CD4-positive, alpha-beta memory T cell (primary cell): ENCODE measurements at regions not wholly inside any gene's neighbourhood (a gene's known extent, or its start where the extent isn't known, plus 50 kb on each side); places are given as distances from the start of the nearest gene placed in this dataset.
"Not testable (repeated sequence)": the region's sequence is repeated elsewhere in the genome, so short reads cannot be mapped to it uniquely, and the experiment has no call there.

ENCODE experiments used
- CTCF ChIA-PET: fragments of 350-600 bp; sonication (Branson Sonifier 250); formaldehyde crosslinking; loops from one replicate; lab custom pipeline; 2021; ENCODE audit warnings: inconsistent platforms; ENCODE audit not compliant: partially characterized antibody; lab: Charles Lee
- POLR2A ChIA-PET: fragments of 350-600 bp; sonication (Branson Sonifier 250); formaldehyde crosslinking; loops from one replicate; lab custom pipeline; 2021; ENCODE audit not compliant: partially characterized antibody; lab: Charles Lee
- DNase-seq, 5 donors: peaks; one replicate each; pipeline versions ENCODE4 v3.0.0 to v3.0.0-alpha.2; 2020 to 2022; ENCODE audit warnings: mixed read lengths in 1 of 5
- H3K27ac ChIP-seq: one replicate; pipeline ENCODE4 v1.7.0; 2013; ENCODE audit warnings: low read depth, low read length
- H3K27me3 ChIP-seq: 2 replicates; pipeline ENCODE4 v1.7.0; 2013; ENCODE audit warnings: mild to moderate bottlenecking, low read length, moderate library complexity; ENCODE audit not compliant: insufficient read depth
- H3K36me3 ChIP-seq: 2 replicates; pipeline ENCODE4 v1.7.0; 2013; ENCODE audit warnings: mild to moderate bottlenecking, low read length, moderate library complexity; ENCODE audit not compliant: insufficient read depth
- H3K4me1 ChIP-seq: 2 replicates; pipeline ENCODE4 v1.7.0; 2013; ENCODE audit warnings: mild to moderate bottlenecking, low read length, moderate library complexity; ENCODE audit not compliant: insufficient read depth
- H3K4me3 ChIP-seq, 2 donors: one replicate each; pipeline ENCODE4 v1.7.0; 2013; ENCODE audit warnings: low read length in 2 of 2, mild to moderate bottlenecking in 1 of 2
- H3K9me3 ChIP-seq, 2 donors: one replicate each; pipeline ENCODE4 v1.7.0; 2013; ENCODE audit warnings: low read length in 2 of 2, control low read depth in 1 of 2; ENCODE audit not compliant: control insufficient read depth in 1 of 2
- H3K27ac Mint-ChIP-seq, 7 donors: one replicate each; pipeline ENCODE4 v1.8.0; 2020 to 2021; ENCODE audit warnings: mixed read lengths in 7 of 7, mild to moderate bottlenecking in 6 of 7, inconsistent platforms in 3 of 7, moderate library complexity in 3 of 7
- H3K27me3 Mint-ChIP-seq, 2 donors: one replicate each; pipeline ENCODE4 v1.8.0; 2020 to 2021; ENCODE audit warnings: mixed read lengths in 2 of 2
- H3K36me3 Mint-ChIP-seq, 2 donors: one replicate each; pipeline ENCODE4 v1.8.0; 2020 to 2021; ENCODE audit warnings: mixed read lengths in 2 of 2, inconsistent platforms in 1 of 2, mild to moderate bottlenecking in 1 of 2
- H3K4me1 Mint-ChIP-seq, 4 donors: one replicate each; pipeline ENCODE4 v1.8.0; 2020 to 2021; ENCODE audit warnings: mixed read lengths in 4 of 4, mild to moderate bottlenecking in 1 of 4
- H3K4me3 Mint-ChIP-seq, 8 donors: one replicate each; pipeline ENCODE4 v1.8.0; 2020 to 2021; ENCODE audit warnings: mixed read lengths in 8 of 8, mild to moderate bottlenecking in 7 of 8, moderate library complexity in 6 of 8, inconsistent platforms in 3 of 8
- H3K9me3 Mint-ChIP-seq, 8 donors: one replicate each; pipeline ENCODE4 v1.8.0; 2020 to 2021; ENCODE audit warnings: mixed read lengths in 8 of 8, mild to moderate bottlenecking in 5 of 8, inconsistent platforms in 3 of 8, moderate library complexity in 1 of 8
- intact Hi-C: fragments of 100-400 bp; cut with micrococcal nuclease; formaldehyde crosslinking; loops from one replicate; pipeline ENCODE4 v1.15.1; 2023

DNA sequence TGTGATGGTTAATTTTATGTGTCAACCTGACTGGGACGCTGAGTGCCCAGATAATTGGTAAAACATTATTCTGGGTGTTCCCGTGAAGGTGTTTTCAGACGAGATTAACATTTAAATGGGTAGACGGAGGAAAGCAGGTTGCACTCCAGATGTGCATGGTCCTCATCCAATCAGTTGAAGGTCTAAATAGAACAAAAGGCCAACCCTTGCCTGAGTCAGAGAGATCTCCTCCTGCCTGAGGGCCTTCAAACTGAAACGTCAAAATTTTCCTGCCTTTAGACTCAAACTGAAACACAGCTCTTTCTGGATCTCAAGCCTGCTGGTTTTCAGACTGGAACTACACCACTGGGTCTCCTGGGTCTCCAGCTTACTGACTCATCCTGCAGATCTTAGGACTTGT, 73.5 kb downstream of the NPIPA8 start:
- H3K27ac ChIP-seq, CTCF ChIA-PET, H3K27me3 Mint-ChIP-seq, H3K9me3 Mint-ChIP-seq, intact Hi-C loops, POLR2A ChIA-PET, H3K36me3 ChIP-seq, DNase-seq, H3K4me3 Mint-ChIP-seq, H3K4me3 ChIP-seq, H3K4me1 ChIP-seq, H3K36me3 Mint-ChIP-seq, H3K27me3 ChIP-seq, H3K27ac Mint-ChIP-seq, H3K9me3 ChIP-seq, H3K4me1 Mint-ChIP-seq: not testable (repeated sequence)

DNA sequence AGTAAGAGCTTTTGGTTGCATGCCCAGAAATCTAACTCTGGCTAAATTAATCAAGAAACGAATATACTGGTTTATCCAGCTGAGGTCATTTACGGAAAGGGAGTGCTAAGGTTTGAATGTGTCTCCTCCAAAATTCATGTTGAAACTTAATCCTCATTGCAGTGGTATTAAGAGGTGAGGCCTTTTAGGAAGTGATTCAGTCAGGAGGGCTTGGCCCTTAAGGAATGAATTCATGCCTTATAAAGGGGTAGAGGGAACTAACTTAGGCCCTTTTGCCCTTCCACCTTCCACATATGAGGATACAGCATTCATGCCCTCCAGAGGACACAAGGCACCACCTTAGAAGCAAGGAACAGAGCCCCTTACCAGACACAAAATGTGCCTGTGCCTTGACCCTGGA, 74.7 kb downstream of the NPIPA8 start:
- intact Hi-C loops: not testable (repeated sequence)

DNA sequence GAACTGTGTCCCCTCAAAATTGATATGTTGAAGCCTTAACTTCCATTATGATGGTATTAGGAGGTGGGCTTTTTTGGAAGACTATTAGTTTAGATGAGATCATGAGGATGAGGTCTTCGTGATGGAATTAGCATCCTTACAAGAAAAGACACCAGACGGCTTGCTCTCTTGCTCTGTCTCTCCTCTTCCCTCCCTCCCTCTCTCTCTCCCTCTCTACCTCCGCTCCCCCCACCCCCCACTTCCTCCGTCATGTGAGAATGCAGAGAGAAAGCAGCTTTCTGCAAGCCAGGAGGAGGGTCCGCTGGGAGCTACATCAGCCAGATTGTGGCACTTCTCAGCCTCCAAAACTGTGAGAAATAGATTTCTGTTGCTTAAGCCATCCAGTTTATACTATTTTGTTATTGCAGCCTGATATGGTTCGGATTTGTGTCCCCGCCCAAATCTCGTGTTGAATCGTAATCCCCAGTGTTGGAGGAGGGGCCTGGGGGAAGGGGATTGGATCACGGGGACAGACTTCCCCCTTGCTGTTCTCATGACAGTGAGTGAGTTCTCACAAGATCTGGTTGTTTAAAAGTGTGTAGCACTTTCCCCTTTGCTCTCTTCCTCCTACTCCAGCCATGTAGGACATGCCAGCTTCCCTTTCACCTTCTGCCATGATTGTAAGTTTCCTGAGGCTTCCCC, 76.9 kb downstream of the NPIPA8 start:
- H3K27me3 ChIP-seq, H3K4me3 Mint-ChIP-seq, H3K4me1 ChIP-seq, H3K4me3 ChIP-seq, H3K36me3 ChIP-seq, DNase-seq, H3K27ac ChIP-seq, H3K9me3 Mint-ChIP-seq, CTCF ChIA-PET, H3K27me3 Mint-ChIP-seq, H3K27ac Mint-ChIP-seq, H3K4me1 Mint-ChIP-seq, H3K9me3 ChIP-seq, intact Hi-C loops, POLR2A ChIA-PET, H3K36me3 Mint-ChIP-seq: not testable (repeated sequence)

More for the DNA sequence above, 74.7 kb downstream of the NPIPA8 start:
- CTCF ChIA-PET, H3K27me3 ChIP-seq, H3K36me3 Mint-ChIP-seq, DNase-seq, H3K36me3 ChIP-seq, H3K4me1 ChIP-seq, POLR2A ChIA-PET, H3K4me1 Mint-ChIP-seq, H3K4me3 Mint-ChIP-seq, H3K9me3 Mint-ChIP-seq, H3K27ac Mint-ChIP-seq, H3K4me3 ChIP-seq, H3K9me3 ChIP-seq, H3K27ac ChIP-seq, H3K27me3 Mint-ChIP-seq: not testable (repeated sequence)

DNA sequence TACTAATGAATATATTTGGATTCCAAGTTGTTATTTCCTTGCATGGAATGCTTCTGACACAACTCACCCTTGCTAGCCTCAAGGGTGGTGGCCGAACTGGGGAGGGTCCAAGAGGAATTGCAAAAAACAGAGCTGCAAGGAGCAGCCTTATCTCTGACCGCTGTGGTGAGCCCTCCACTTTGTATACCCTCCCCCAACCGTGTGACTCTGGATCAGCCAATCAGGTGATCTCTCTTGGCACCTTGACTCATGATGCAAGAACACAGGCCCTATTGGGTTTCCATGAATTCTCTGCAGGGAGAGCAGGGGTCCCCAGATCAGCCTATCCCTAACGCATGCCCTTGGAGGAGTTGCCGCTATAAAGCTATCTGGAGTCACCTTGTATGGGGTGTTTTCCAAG, 83.6 kb downstream of the NPIPA8 start:
- H3K36me3 ChIP-seq, H3K27me3 Mint-ChIP-seq, H3K27ac Mint-ChIP-seq, H3K36me3 Mint-ChIP-seq, H3K27me3 ChIP-seq, H3K4me3 Mint-ChIP-seq, H3K4me1 Mint-ChIP-seq, CTCF ChIA-PET, intact Hi-C loops, H3K4me3 ChIP-seq, DNase-seq, H3K9me3 Mint-ChIP-seq, POLR2A ChIA-PET, H3K4me1 ChIP-seq, H3K9me3 ChIP-seq, H3K27ac ChIP-seq: not testable (repeated sequence)

DNA sequence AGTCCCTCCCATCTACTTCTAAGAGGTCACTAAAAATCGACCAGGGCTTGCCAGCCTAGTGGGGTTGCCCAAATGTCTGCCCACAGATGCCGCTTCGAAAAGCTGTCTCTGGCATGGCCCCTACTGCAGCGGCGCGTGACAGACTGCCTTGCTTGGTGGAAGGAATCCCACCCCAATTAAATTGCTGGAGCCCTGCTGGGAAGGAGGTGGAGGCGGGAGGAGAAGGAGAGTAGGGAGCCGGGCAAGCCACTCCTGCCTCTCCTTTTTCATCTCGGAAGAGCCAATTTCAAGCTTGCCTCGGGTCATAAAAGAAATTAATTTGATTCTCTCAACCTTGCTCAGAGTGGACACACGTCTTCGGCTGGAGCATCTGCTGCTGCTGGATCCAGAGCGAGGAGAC, 106.0 kb downstream of the NPIPA8 start:
- H3K36me3 Mint-ChIP-seq, H3K27ac ChIP-seq, POLR2A ChIA-PET, H3K36me3 ChIP-seq, H3K4me3 ChIP-seq, intact Hi-C loops, H3K27me3 Mint-ChIP-seq, DNase-seq, H3K27me3 ChIP-seq, CTCF ChIA-PET, H3K4me3 Mint-ChIP-seq, H3K9me3 Mint-ChIP-seq, H3K4me1 Mint-ChIP-seq, H3K4me1 ChIP-seq, H3K27ac Mint-ChIP-seq, H3K9me3 ChIP-seq: not testable (repeated sequence)

DNA sequence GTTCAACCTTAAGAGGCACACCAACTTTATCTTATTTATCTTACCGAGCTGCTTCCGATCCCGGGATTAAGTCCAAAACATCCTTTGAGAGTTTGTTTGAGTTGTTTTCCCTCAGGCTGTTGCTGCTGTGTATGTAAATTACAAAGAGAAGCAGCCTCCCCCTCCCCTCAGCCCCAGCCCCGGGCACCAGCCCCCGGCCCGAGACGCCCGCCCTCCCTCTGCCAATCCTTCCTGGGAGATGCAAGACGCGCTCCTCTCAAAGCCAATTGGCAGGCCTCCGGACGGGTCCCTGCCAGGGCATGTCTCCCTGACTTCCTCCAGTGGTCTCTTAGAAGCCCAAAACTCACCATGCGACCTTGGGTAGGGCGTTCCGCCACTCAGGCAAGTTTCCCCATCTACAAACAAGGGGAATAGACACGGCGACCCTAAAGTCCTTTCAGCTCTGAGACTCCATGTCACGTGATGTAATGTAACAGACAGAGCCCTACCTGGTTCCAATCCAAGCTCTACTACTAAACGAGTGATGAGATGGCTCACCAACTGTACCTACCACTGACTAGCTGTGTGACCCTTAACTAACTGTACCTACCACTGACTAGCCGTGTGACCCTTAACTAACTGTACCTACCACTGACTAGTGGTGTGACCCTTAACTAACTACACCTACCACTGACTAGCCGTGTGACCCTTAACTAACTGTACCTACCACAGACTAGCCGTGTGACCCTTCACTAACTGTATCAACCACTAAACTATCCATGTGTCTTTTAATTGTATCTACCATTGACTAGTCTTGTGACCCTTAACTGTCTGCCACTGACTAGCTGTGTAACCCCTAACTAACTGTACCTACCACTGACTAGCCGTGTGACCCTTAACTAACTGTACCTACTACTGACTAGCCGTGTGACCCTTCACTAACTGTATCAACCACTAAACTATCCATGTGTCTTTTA, 114.2 kb downstream of the NPIPA8 start:
- H3K27me3 Mint-ChIP-seq, H3K27ac ChIP-seq, POLR2A ChIA-PET, intact Hi-C loops, H3K4me3 Mint-ChIP-seq, H3K36me3 ChIP-seq, H3K4me3 ChIP-seq, H3K4me1 ChIP-seq, H3K4me1 Mint-ChIP-seq, H3K9me3 ChIP-seq, H3K36me3 Mint-ChIP-seq, H3K9me3 Mint-ChIP-seq, H3K27ac Mint-ChIP-seq, CTCF ChIA-PET, DNase-seq, H3K27me3 ChIP-seq: not testable (repeated sequence)

DNA sequence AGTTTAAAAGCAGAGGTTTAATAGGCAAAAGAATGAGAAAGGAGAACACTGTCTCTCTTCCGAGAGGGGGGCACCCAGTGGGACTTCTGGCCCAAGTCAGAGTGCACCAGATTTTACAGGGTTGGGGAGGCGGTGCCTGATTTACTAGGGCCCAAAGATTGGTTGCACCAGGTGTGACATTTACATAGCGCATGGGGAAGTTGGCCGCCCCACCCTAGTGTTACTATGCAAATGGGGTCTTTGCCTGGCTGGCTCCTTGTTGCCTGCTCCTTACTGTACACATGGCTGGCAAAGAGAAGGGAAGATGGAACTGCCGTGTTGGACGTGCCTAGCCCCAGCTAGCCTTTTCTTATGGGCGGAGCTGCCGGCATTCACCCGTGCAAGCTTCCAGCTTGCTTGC, 118.8 kb downstream of the NPIPA8 start:
- H3K27ac Mint-ChIP-seq, DNase-seq, H3K27me3 ChIP-seq, H3K27ac ChIP-seq, H3K4me1 ChIP-seq, CTCF ChIA-PET, POLR2A ChIA-PET, intact Hi-C loops, H3K9me3 Mint-ChIP-seq, H3K36me3 Mint-ChIP-seq, H3K4me1 Mint-ChIP-seq, H3K9me3 ChIP-seq, H3K36me3 ChIP-seq, H3K4me3 Mint-ChIP-seq, H3K27me3 Mint-ChIP-seq, H3K4me3 ChIP-seq: not testable (repeated sequence)
